NCI-H460 (cell line): ENCODE measurements at regions not wholly inside any gene's neighbourhood (a gene's known extent, or its start where the extent isn't known, plus 50 kb on each side); places are given as distances from the start of the nearest gene placed in this dataset.

Experiments used
- DNase-seq: peaks from one replicate; pipeline ENCODE4 v3.0.0-alpha.2; 2016; ENCODE audit warnings: low read depth; ENCODE audit errors: extremely low read depth
- small RNA-seq, 2 experiments: library from RNA; depleted of rRNA; stranded (forward); fragments of <200 nt; gene quantifications; one replicate each; pipeline ENCODE3, GENCODE V24; 2014

GRCh38 chr21:17441370-17441769, 71.5 kb upstream of the CXADR start:
- no peak for DNase-seq

- no peak for DNase-seq
Observed at GRCh38 chr21:17442165-17442564, 70.7 kb upstream of the CXADR start.

- no peak for DNase-seq
Observed at GRCh38 chr21:17444828-17445227, 68.0 kb upstream of the CXADR start.

GRCh38 chr21:17446737-17447136, 66.1 kb upstream of the CXADR start:
- DNase-seq = no peak

GRCh38 chr21:17449701-17450100, 63.1 kb upstream of the CXADR start:
- DNase-seq = no peak

GRCh38 chr21:17451364-17451891, 61.4 kb upstream of the CXADR start:
- DNase-seq = peak; percentile 58

GRCh38 chr21:17454315-17455027, 58.4 kb upstream of the CXADR start:
- peak; percentile 82 for DNase-seq

GRCh38 chr21:17455028-17455353, 57.9 kb upstream of the CXADR start:
- no peak for DNase-seq

GRCh38 chr21:17455451-17455850, 57.4 kb upstream of the CXADR start:
- no peak for DNase-seq

- no peak for DNase-seq
Observed at GRCh38 chr21:17458279-17458678, 54.6 kb upstream of the CXADR start.

- no peak for DNase-seq
Observed at GRCh38 chr21:17460094-17460493, 52.7 kb upstream of the CXADR start.

- no peak for DNase-seq
Observed at GRCh38 chr21:17461014-17461413, 51.8 kb upstream of the CXADR start.

- DNase-seq = no peak
Observed at GRCh38 chr21:17461582-17461981, 51.3 kb upstream of the CXADR start.

GRCh38 chr21:17462276-17462981, 50.4 kb upstream of the CXADR start:
- no peak for DNase-seq

Small RNAs in the stretch of these regions (small RNA-seq; reads per million reads assigned to genes)
- gene MIR125B2 (9.4 to 191 reads per million in 2 experiments), gene MIR99A (9.7 to 134 reads per million in 2 experiments), gene MIRLET7C (18.5 to 309 reads per million in 2 experiments), gene RNU1-98P (0 to 0.18 reads per million in 2 experiments), gene RNU6-113P (0 reads per million in 2 experiments), gene RNU6-426P (0 reads per million in 2 experiments), gene SNORD74B (0 reads per million in 2 experiments)
